HG03108 (cell line): ENCODE measurements at regions not wholly inside any gene's neighbourhood (a gene's known extent, or its start where the extent isn't known, plus 50 kb on each side); places are given as distances from the start of the nearest gene placed in this dataset.

Experiments
- ATAC-seq: cut with Tn5 transposase; IDR thresholded peaks from one replicate; pipeline ENCODE4 v1.9.1; 2021; ENCODE audit warnings: moderate library complexity; ENCODE audit not compliant: unreplicated experiment

DNA sequence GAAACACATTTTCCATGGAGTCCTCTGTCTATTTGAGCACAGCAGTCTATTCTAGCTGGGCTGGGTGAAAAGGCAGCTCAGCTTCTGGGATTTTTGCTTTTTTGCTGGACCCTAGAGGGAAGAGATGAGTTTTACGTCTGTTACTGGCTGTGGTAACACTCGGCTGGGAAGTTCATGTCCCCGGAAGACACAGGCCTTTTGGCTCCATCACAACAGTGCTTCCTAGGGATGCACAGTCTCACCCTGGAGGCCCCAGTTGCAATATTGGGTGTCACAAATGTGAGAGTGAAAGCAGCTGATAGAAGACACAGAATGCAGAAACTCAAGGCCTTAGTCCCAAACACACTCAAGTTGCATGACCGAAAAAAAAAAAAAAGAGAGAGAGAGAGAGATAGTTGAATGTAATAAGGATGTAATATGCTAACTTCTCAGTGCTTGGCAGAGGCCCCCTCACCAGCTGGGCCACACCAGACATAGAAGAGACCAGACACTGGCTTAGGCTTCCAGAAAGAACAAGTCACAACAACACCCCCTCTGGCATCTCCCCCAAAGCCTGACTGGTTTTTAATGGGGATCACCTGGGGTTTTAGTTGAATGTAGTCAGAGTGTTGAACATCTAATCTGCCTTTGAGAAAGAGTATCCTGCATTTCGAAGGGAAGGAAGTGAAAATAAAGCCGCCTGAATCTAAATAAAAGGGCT, 545.4 kb upstream of the FZD8 start:
- ATAC-seq, result no peak

DNA sequence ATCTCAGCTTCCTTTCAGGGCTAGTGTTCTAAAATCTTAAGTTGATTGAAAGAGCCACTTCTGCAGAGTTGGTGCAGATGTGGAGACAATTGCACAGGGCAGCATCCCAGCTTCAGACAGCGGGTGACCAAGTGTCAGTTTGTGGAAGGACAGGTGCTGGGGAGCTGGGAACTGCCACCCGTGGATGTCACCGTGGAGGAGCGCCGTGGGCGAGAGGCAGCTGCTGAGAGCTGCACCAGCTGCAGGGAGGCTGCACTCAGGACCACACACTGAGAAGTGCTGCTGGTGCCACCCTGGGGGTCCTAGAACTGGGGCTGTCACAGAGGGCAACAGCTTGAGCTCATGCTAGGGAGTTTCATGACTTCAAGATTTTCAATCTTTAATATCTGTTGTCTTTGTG, 543.0 kb upstream of the FZD8 start:
- ATAC-seq, result no peak

DNA sequence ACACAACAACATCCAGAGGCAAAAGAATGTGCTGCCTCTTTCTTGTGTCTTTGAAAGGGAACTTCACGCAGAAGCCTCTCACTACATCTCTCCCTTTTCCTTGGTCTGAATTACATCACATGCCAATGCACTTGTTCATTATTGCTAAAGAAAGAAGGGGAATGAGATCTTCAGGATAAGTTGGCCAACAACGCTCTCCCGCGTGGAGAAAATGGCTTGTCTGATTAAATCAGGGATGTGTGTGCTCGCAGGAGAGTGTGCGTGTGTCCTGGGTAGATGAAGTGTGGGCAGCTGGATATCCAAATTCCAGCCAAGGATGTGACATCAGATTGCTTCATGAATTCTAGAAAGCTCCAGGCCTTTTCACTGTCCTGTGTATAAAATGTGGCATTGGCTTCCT, 541.6 kb upstream of the FZD8 start:
- ATAC-seq, result no peak

DNA sequence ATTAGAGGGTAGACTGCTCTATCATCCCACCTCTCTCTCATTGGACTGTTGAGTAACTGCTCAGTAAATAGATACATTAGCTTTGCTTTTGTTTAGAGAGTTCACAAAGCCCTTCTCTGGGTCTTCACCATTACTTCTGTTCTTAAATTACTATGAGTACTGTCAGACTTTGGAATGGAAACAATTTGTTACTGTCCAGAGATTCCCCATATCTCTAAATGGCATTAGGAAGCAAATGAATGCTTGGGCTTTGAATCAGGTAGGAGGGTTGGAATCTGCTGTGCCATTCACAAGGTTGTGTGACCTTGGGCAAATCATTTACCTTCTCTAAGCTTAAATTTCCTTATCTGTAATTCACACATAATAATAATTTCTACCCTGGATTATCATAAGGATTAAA, 541.0 kb upstream of the FZD8 start:
- no peak for ATAC-seq

DNA sequence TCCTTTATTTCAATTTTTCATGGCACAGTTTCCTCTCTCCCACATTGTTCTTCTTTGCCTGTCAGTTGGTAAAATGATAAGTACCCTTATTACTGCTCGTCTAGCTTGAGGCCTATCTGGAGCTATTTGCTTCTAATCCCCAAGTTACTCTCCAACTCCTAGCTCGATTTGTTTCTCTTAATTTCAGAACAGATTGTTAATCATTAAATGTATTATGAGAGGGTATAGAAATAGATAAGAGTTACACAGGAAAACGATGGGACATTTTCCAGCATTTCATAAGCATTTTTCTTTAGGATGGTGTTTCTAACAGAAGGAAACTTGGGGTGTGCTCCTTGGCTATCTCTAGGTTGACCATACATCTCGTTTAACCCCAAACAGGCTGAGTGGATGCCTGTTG, 540.5 kb upstream of the FZD8 start:
- ATAC-seq, result no peak

DNA sequence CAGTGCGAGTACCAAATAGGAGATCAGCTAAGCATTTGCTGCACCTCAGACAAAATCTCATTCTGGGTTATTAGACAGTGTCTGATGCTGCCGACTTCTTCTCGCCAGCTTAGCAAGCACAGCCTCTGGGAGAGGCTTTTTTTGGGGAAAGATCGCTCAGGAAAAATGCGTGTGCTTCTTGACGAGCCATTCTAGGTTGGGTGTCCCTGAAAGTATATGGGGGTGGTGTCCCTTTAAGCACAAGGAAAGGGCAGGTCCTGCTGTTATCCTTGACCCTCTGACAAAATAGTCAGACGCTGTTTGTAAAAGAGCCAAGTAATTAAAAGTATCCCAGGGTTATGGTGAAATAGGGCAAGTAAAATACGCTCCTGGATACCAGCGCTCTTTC, 540.1 kb upstream of the FZD8 start:
- ATAC-seq, result no peak

DNA sequence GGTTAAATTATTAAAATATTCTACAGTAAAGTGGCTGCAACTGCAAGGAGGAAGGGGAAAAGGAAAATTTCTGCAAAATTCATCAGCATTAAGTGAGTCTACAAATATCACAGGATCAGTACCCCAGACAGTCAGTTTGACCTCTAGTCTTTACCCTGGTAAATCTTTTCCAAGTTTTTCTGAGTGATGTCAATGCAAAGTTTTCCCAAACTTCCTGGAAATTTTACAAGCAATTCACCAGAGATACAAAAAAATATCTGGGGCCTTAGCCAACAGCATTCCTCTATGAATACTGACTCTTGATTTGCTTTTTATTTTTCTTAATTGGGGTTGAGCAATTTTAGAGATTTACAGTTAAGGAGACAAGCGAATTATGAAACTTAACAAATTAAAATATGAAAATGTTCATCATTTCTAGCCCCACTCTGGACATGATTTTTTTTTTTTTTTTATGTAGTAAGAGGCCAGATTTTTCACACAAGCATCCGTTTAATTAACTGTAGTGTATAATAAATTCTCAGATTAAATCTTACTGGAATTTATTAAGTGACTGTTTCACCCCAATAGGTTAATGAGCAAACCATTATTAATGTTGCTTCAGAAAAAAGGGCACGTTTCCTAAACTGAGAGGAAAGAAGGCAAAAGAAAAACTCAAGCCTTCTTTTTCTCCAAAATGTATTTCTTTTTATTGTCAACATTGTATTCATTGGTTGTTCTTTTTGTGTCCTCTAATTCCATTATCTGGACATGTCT, 539.5 kb upstream of the FZD8 start:
- no peak for ATAC-seq

DNA sequence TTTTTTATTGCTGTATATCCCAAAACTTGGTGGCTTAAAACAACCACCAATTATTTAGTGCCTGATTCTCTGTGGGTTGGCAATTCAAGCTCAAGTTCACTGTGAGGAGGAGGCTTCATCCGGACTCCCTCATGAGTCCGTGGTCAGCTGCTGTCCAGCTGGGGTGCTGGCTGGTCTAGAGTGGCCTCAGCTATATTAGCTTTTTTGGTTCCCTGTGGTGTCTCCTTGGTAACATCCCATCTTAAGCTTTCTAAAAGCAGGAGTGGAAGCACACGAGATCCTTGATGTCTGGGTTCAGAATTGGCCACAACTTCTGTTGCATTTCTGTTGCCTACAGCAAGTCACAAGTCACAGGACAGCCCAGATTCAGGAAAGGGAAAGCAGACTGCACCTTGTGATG, 536.5 kb upstream of the FZD8 start:
- ATAC-seq, result no peak

DNA sequence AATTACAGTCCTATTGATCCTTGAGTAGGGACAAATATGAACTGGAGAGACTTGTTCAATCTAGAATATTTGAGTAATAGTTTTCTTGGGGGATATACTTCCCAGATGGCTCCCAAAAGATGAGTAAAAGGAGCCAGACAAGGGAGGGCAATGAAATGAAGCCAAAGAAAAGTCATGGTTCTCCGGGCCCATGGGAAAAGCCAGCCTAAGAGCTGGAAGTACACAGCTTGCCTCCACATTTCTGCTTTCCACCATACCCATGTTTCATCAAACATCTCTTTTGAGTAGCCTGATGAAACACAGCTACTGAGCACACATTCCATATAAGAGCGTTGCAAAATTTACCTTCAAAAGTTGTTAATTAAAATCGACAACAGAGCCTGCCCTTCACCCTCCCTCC, 535.0 kb upstream of the FZD8 start:
- no peak for ATAC-seq

DNA sequence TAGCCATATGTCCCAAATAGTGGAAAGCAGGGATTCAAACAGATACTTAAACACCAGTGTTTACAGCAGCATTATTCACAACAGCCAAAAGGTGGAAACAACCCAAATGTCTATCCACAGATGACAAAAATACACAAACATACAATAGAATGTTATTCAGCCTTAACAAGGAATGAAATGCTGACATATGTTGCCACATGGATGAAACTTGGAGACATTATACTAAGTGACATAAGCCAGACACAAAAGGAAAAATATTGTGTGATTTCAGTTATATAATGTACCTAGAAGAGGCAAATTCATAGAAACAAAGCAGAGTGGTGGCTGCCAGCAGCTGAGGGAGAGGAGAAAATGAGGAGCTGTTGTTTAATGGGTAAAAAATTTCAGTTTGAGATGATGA, 533.9 kb upstream of the FZD8 start:
- ATAC-seq, result no peak

DNA sequence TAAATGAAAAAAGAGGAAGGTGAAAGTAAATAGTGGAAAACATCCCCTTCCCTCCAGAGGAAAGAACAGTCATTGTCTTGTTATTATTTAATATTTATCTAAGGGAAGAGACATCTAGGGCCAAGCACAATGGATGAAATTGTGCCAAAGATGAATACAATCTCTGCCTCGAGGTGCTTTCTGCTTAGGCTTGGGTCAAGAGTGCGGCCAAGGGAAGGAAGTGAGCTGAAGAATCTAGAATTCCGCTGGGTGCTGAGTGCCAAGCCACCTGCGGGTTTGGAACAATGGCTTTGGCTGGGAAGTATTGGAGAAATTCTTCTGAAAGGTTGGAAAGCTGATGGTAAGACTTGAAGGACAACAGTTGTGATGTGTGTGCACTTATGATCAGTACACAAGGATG, 531.3 kb upstream of the FZD8 start:
- ATAC-seq, result no peak

DNA sequence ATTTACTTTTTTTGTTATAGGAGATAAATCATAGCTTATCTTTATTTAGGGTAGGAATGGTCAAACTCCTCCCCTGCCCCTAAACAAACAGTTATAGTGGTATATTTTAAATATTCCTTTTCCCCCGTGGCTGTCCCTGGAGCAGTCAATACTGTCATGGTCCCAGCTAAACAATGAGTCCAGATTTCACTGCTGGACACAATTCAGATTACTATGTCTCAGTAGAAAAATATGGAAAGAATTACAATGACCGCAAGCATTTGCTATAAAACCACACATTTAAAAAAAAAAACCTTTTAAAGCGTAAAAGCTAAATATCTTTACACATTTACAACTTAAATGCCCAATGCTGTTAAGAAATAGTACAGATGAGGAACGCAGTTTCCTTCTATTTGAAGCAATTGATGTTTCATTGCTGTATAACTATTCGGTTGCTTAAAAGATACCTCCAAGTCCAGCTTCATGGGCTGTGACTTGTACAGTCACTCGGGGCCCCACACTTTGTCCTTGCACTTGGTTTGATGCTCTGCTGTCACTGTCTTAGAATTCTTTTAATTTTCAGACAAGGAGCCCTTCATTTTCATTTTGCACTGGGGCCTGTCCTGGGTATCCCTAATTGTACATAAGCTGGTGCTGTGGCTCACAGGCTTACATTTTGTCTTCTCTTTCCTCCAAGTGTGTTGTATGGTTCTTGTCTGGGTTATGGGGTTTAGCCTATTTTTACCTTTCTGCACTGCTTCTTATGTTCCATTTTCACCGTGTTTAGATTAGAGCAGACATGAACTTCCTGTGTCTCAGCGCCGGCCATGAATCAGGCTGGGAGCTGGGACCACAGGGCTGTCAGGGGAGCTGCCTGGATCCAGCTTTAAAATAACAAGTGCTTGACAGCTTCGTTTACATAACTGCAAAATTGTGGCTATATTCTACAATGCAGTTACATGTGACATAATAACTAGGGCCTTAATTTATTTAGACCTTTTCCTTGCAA, 530.2 kb upstream of the FZD8 start:
- no peak for ATAC-seq

DNA sequence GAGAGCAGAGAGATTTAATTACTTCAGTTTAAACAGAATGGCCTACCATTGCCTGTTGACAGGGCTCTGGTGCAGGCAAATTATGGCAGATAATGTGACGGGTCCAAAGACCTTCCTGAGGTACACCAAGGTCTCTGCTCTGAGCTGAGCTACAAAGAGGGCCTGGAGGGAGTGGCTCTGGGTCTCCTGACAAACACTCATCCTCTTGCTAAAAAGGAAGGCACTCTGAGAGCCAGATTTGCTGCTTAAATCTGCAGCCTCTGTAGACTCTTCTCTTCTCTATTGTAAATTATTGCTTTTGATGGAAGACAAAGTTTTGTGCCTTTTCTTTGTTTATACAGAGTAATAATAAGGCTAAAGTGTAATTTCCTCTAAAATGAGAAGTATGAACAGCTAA, 529.5 kb upstream of the FZD8 start:
- ATAC-seq, result no peak

DNA sequence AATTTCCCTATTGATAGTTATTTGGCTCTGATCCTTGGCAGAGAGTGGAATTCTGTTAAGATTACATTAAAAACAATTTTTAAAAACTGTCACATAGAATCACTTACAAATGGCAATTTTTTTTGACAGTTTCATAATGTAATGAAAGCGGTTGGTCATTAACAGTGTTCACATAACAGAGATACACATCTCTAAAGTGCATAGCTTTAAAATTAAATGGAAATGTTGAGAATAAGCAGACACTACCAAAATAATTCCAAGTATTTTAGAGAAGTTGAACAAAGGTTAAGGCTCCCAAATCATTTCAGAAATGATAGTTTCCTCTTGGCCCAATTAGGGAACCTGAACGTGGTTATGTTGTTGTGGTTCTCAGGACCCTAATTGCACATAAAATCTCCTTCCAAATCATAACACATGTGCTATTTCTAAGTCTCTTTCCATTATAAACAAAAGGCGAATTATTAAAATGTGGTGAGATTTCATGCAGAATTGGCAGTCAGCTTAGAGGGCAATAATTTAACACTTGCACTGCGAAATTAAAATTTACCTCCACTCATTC, 528.9 kb upstream of the FZD8 start:
- no peak for ATAC-seq

DNA sequence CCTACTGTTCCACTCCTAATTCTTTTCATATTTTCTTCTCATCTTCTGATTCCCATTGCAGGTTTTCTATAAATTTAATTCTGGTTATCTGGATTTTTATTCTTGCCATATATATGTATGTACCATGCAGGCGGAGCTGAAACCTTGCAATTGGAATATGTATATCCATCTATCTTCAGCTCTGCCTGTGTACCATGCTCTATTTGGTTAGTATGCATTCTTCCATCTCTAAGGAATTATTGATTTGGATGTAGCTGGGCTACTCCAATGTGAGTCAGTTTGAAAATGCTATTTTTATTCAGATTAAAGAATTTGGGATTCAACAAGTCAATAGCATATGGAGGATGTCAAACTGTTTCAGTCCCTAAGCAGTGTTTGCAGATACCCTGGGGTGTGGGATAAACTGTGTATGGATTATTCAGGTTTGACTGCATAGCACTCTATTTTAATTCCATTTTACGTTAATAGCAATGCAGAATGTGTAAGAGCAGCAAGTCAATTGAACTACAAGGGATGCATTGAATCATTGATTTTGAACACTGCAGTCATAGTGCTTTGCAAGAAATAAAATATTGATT, 528.1 kb upstream of the FZD8 start:
- ATAC-seq, result no peak

DNA sequence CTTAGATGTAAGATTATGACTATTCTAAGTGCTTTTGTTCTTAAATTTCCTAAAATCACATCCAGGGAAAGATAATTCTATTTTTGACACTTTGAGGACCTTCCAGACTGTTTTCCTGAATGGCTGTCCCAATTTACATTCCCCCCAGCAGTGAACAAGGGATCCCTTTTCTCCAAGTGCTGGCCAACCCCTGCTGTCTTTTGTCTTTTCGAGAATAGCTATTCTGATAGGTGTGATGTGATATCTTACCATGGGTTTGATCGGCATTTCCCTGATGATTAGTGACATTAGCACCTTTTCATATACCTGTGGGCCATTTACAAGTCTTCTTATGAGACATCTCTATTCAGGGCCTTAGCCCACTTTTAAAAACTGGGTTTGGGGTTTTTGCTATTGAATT, 526.7 kb upstream of the FZD8 start:
- no peak for ATAC-seq

DNA sequence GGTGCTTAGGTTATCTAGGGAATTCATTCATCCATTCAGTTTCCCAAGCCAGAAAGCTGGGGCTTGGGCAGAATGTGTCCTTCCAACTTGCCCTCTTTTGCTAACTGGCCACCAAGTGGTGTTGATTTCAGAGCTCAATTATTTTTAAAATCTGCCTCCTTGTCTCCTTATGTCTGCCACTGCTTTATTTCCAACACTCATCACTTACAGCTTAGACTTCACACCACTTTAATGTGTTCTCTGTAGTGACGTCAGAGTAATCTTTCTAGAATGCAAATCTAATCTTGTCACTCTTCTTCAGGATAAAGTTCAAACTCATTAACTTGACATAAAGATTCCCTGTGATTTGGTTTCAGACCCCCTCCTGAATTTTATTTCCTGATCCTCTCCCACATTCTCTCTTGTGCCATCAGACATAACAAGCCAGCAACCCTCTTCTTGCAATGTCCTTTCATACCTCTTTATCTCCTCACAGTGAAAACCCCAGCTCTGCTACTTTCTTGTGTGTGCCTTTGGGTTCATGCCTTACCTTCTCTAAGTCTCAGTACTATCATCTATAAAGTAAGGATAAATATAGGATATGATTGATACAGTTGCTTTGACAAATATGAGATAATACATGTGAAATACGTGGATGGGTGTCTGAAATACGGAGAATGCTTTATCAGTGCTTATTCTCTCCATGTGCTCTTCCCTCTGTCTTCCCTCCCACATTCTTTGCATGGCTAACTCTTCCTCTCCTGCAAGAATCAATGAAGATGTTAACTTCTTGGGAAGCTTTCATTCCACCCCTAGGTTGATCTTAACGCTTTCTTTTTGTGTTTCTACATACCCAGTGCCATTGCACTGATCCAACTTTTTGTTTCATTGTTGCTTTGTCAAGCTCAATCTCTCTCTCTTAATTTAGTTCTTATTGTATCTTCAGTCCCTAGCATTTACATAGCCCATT, 522.7 kb upstream of the FZD8 start:
- ATAC-seq, result no peak

DNA sequence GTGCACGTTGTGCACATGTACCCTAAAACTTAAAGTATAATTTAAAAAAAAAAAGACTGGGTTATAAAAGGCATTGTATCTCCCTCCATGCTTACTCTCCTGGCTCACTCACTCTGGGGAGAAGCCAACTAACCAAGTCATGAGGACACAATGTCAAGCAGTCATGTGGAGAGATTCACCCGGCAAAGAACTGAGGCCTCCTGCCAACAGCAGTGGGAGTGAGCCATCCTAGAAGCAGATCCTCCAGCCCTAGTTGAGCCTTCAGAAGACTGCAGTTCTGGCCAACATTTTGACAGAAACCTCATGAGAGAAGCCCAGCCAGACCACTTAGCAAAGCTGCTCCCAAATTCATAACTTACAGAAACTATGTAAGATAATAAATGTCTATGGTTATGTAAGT, 521.7 kb upstream of the FZD8 start:
- ATAC-seq, result no peak

DNA sequence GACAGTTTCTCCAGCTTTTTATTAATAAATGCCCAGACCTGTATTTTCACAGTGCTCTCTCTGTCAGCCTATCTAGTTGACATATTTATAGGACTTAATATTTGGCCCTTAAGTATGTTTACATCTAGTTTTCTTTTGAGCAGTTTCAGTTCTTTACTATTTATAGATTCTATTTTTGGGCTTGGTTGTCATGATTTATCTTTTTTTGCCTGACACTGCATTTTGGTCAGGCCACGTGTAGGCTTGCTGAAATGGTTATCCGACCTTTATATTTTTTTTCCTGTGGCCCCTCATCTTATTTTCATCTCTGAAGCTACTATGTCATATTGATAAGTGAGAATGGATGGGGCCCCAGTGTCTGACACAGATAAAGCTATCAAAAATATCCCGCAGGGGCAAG, 515.4 kb upstream of the FZD8 start:
- no peak for ATAC-seq

DNA sequence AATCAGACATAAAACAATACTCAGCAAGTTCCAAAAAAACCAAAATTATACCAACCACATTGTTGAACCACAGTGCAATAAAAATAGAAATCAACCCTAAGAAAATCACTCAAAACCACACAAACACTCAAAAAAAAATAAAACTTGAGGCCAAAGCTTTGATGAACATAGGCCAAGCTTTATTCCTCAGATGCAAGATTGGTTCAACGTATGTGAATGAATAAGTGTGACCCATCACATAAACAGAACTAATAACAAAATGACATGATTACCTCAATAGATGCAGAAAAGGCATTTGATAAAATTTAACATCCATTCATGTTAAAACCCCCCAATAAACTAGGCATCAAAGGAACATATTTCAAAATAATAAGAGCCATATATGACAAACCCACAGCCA, 506.1 kb upstream of the FZD8 start:
- ATAC-seq, result no peak
